Vagina (tissue), 2 donors: ENCODE measurements at regions not wholly inside any gene's neighbourhood (a gene's known extent, or its start where the extent isn't known, plus 50 kb on each side); places are given as distances from the start of the nearest gene placed in this dataset.

Experiments
- POLR2A ChIP-seq, 2 donors: fragments of 450-650 bp; IDR thresholded peaks; one replicate each; pipeline ENCODE4 v1.6.1; 2017; ENCODE audit warnings: antibody characterized with exemption in 2 of 2, mild to moderate bottlenecking in 2 of 2, moderate library complexity in 2 of 2
- TF ChIP-seq, protein P1 (sequence below), 3 experiments: fragments of 450-650 bp in 2 of 3; fragments of 200-600 bp in 1 of 3; sonication (generic) in 1 of 3; IDR thresholded peaks; one replicate each; pipeline ENCODE4 v1.5.1; 2017 to 2019; ENCODE audit warnings: antibody characterized with exemption in 3 of 3, mild to moderate bottlenecking in 2 of 3, moderate library complexity in 2 of 3

DNA sequence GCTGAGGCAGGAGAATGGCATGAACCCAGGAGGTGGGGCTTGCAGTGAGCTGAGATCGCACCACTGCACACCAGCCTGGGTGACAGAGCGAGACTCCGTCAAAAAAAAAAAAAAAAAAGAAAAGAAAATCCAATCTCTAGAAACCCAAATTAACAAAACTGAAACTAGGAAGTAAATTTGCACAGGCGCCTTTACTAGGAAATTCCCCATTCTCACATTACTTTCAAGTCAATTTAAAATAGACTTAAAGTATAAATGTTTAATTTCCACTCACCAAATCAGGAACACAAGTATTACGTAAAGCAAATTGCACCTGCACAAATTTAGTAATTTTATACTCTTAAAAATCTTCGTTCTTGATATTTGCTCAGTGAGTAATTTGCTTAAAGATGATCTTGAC lies 67.8 kb upstream of the BCAR3 start:
- TF ChIP-seq, protein P1, sequence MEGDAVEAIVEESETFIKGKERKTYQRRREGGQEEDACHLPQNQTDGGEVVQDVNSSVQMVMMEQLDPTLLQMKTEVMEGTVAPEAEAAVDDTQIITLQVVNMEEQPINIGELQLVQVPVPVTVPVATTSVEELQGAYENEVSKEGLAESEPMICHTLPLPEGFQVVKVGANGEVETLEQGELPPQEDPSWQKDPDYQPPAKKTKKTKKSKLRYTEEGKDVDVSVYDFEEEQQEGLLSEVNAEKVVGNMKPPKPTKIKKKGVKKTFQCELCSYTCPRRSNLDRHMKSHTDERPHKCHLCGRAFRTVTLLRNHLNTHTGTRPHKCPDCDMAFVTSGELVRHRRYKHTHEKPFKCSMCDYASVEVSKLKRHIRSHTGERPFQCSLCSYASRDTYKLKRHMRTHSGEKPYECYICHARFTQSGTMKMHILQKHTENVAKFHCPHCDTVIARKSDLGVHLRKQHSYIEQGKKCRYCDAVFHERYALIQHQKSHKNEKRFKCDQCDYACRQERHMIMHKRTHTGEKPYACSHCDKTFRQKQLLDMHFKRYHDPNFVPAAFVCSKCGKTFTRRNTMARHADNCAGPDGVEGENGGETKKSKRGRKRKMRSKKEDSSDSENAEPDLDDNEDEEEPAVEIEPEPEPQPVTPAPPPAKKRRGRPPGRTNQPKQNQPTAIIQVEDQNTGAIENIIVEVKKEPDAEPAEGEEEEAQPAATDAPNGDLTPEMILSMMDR (IDR thresholded peaks at IDR 0.05): no peak
- TF ChIP-seq POLR2A (IDR thresholded peaks at IDR 0.05): no peak
